ENCODE measurements at regions not wholly inside any gene's neighbourhood (a gene's known extent, or its start where the extent isn't known, plus 50 kb on each side); places are given as distances from the start of the nearest gene placed in this dataset.

DNA sequence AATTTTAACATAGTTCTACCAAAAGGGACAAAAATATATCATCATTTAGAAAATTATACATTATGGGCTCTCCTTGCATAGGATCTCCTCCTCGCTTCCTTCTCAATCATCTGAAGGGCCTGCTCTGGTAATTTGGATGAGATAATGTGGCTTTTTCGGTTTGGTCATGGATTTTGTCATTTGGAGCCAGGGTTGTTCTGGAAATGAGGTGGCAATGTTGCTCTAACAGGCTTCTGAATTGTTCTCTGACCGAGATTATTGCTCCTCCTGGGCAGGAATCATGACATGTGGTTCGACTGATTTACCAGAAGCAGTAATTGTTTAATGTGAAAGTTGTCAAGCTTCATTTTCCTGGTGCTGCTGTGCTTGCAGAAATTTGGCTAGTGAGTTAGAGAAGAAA is 194.7 kb upstream of the ERBB4 start:
- H3K9me3 Mint-ChIP-seq: no peaks in the 10 kb centered on the region
- no peaks in the 10 kb centered on the region for H3K4me1 Mint-ChIP-seq
- no peaks in the 10 kb centered on the region for H3K27me3 Mint-ChIP-seq (ENCODE audit: low read depth)
- no peak for DNase-seq (ENCODE audit: low spot score)
- no peak overlapping the region for H3K4me3 Mint-ChIP-seq
- CTCF ChIA-PET: no interaction called here
- H3K36me3 Mint-ChIP-seq: no peaks in the 10 kb centered on the region
- no peak overlapping the region for H3K27ac Mint-ChIP-seq
- no peak for TF ChIP-seq ZNF219 (CRISPR knock-in tag; IDR thresholded peaks at IDR 0.05; ENCODE audit: borderline replicate concordance)
- TF ChIP-seq, protein P1, sequence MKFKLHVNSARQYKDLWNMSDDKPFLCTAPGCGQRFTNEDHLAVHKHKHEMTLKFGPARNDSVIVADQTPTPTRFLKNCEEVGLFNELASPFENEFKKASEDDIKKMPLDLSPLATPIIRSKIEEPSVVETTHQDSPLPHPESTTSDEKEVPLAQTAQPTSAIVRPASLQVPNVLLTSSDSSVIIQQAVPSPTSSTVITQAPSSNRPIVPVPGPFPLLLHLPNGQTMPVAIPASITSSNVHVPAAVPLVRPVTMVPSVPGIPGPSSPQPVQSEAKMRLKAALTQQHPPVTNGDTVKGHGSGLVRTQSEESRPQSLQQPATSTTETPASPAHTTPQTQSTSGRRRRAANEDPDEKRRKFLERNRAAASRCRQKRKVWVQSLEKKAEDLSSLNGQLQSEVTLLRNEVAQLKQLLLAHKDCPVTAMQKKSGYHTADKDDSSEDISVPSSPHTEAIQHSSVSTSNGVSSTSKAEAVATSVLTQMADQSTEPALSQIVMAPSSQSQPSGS (CRISPR knock-in tag; IDR thresholded peaks at IDR 0.05; ENCODE audit: borderline replicate concordance, low read depth): no peak
- TF ChIP-seq, protein P2, sequence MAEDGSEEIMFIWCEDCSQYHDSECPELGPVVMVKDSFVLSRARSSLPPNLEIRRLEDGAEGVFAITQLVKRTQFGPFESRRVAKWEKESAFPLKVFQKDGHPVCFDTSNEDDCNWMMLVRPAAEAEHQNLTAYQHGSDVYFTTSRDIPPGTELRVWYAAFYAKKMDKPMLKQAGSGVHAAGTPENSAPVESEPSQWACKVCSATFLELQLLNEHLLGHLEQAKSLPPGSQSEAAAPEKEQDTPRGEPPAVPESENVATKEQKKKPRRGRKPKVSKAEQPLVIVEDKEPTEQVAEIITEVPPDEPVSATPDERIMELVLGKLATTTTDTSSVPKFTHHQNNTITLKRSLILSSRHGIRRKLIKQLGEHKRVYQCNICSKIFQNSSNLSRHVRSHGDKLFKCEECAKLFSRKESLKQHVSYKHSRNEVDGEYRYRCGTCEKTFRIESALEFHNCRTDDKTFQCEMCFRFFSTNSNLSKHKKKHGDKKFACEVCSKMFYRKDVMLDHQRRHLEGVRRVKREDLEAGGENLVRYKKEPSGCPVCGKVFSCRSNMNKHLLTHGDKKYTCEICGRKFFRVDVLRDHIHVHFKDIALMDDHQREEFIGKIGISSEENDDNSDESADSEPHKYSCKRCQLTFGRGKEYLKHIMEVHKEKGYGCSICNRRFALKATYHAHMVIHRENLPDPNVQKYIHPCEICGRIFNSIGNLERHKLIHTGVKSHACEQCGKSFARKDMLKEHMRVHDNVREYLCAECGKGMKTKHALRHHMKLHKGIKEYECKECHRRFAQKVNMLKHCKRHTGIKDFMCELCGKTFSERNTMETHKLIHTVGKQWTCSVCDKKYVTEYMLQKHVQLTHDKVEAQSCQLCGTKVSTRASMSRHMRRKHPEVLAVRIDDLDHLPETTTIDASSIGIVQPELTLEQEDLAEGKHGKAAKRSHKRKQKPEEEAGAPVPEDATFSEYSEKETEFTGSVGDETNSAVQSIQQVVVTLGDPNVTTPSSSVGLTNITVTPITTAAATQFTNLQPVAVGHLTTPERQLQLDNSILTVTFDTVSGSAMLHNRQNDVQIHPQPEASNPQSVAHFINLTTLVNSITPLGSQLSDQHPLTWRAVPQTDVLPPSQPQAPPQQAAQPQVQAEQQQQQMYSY (CRISPR knock-in tag; IDR thresholded peaks at IDR 0.05): no peak
- no peak for TF ChIP-seq ZNF138 (CRISPR knock-in tag; conservative IDR thresholded peaks at IDR 0.05)
- no peak for TF ChIP-seq MXD4 (CRISPR knock-in tag; IDR thresholded peaks at IDR 0.05; ENCODE audit: borderline replicate concordance)
- TF ChIP-seq TEAD1 (CRISPR knock-in tag; IDR thresholded peaks at IDR 0.05): no peak
- no peak for TF ChIP-seq NFATC4 (CRISPR knock-in tag; IDR thresholded peaks at IDR 0.05)
- TF ChIP-seq, protein P3, sequence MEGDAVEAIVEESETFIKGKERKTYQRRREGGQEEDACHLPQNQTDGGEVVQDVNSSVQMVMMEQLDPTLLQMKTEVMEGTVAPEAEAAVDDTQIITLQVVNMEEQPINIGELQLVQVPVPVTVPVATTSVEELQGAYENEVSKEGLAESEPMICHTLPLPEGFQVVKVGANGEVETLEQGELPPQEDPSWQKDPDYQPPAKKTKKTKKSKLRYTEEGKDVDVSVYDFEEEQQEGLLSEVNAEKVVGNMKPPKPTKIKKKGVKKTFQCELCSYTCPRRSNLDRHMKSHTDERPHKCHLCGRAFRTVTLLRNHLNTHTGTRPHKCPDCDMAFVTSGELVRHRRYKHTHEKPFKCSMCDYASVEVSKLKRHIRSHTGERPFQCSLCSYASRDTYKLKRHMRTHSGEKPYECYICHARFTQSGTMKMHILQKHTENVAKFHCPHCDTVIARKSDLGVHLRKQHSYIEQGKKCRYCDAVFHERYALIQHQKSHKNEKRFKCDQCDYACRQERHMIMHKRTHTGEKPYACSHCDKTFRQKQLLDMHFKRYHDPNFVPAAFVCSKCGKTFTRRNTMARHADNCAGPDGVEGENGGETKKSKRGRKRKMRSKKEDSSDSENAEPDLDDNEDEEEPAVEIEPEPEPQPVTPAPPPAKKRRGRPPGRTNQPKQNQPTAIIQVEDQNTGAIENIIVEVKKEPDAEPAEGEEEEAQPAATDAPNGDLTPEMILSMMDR (IDR thresholded peaks at IDR 0.05): no peak
- no peak for TF ChIP-seq NFE2L1 (CRISPR knock-in tag; IDR thresholded peaks at IDR 0.05)
- TF ChIP-seq PRRX2 (CRISPR knock-in tag; IDR thresholded peaks at IDR 0.05): no peak
- no peak for TF ChIP-seq RELA (CRISPR knock-in tag; IDR thresholded peaks at IDR 0.05; ENCODE audit: borderline replicate concordance)
- no peak for TF ChIP-seq E2F1 (CRISPR knock-in tag; IDR thresholded peaks at IDR 0.05)
- no peak for TF ChIP-seq HMGA2 (CRISPR knock-in tag; IDR thresholded peaks at IDR 0.05)
- POLR2A ChIA-PET: no interaction called here
- ATAC-seq: no peak

DNA sequence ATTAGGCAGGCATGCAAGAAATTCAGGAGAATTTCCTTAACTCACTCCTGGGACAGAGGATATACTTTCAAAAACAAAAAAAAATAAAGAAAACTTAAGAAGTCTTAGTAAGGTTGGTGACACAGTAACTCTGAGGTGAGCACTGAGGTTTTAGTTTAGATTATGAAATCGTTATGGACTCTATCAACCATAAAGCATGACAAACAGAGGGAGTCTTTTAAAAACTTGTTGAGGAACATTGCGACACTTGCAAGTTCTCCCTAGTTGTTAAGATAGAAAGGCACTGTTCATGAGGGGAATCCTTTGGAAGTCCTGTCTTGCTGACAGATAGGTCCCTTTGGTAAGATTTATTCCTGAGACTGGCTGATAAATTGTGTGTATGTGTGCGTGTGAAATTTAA is 194.3 kb upstream of the ERBB4 start:
- ChIA-PET POLR2A (no interaction called here), CTCF (no interaction called here)
- H3K4me3 Mint-ChIP-seq: no peak overlapping the region
- ATAC-seq: no peak
- no peaks in the 10 kb centered on the region for H3K9me3 Mint-ChIP-seq
- DNase-seq (ENCODE audit: low spot score): no peak
- no peaks in the 10 kb centered on the region for H3K4me1 Mint-ChIP-seq
- no peak overlapping the region for H3K27ac Mint-ChIP-seq
- TF ChIP-seq ZBTB43 (CRISPR knock-in tag; IDR thresholded peaks at IDR 0.05) (no peak), NR3C1 (CRISPR knock-in tag; conservative IDR thresholded peaks at IDR 0.05; ENCODE audit: low read depth) (no peak), MAX (CRISPR knock-in tag; IDR thresholded peaks at IDR 0.05) (no peak)
- TF ChIP-seq, protein P4, sequence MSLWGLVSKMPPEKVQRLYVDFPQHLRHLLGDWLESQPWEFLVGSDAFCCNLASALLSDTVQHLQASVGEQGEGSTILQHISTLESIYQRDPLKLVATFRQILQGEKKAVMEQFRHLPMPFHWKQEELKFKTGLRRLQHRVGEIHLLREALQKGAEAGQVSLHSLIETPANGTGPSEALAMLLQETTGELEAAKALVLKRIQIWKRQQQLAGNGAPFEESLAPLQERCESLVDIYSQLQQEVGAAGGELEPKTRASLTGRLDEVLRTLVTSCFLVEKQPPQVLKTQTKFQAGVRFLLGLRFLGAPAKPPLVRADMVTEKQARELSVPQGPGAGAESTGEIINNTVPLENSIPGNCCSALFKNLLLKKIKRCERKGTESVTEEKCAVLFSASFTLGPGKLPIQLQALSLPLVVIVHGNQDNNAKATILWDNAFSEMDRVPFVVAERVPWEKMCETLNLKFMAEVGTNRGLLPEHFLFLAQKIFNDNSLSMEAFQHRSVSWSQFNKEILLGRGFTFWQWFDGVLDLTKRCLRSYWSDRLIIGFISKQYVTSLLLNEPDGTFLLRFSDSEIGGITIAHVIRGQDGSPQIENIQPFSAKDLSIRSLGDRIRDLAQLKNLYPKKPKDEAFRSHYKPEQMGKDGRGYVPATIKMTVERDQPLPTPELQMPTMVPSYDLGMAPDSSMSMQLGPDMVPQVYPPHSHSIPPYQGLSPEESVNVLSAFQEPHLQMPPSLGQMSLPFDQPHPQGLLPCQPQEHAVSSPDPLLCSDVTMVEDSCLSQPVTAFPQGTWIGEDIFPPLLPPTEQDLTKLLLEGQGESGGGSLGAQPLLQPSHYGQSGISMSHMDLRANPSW (CRISPR knock-in tag; conservative IDR thresholded peaks at IDR 0.05; ENCODE audit: low read depth): no peak
- TF ChIP-seq, protein P5, sequence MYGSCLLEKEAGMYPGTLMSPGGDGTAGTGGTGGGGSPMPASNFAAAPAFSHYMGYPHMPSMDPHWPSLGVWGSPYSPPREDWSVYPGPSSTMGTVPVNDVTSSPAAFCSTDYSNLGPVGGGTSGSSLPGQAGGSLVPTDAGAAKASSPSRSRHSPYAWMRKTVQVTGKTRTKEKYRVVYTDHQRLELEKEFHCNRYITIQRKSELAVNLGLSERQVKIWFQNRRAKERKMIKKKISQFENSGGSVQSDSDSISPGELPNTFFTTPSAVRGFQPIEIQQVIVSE (CRISPR knock-in tag; IDR thresholded peaks at IDR 0.05; ENCODE audit: borderline replicate concordance): no peak
- H3K27me3 Mint-ChIP-seq (ENCODE audit: low read depth): no peaks in the 10 kb centered on the region
- H3K36me3 Mint-ChIP-seq: no peaks in the 10 kb centered on the region
